ENCODE measurements at regions not wholly inside any gene's neighbourhood (a gene's known extent, or its start where the extent isn't known, plus 50 kb on each side); places are given as distances from the start of the nearest gene placed in this dataset.

DNA sequence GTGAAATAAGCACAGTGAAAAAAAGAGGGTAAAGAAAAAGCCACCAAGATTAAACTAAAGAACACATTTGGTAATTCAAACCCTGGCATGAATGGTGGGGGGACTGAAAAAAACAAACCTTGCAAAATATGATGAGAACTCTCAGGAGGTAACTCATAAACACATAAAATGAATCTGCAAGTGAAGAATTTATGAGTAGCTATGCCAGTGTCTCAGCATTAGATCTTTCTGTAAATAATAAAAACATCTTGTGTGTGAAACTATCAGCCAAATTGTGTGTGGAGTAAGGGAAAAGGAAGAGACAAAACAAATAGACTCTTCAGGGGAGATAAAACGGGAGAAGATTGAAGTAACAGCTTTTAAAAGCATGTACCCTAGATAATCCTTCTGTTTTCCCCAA, 129.6 kb upstream of the SPEF2 start:
- Mint-ChIP-seq H3K9me3 (no peaks in the 10 kb centered on the region), H3K4me3 (no peak overlapping the region), H3K27ac (no peak overlapping the region), H3K36me3 (ENCODE audit: low read depth) (no peaks in the 10 kb centered on the region), H3K4me1 (no peaks in the 10 kb centered on the region), H3K27me3 (peaks cover 24% of the 10 kb centered on the region)
- intact Hi-C loops (cut with micrococcal nuclease) = loop anchor here (5.0 kb wide), 1 partner anchor 439 kb away; no protein-coding TSS in a partner anchor
- DNase-seq = no peak

DNA sequence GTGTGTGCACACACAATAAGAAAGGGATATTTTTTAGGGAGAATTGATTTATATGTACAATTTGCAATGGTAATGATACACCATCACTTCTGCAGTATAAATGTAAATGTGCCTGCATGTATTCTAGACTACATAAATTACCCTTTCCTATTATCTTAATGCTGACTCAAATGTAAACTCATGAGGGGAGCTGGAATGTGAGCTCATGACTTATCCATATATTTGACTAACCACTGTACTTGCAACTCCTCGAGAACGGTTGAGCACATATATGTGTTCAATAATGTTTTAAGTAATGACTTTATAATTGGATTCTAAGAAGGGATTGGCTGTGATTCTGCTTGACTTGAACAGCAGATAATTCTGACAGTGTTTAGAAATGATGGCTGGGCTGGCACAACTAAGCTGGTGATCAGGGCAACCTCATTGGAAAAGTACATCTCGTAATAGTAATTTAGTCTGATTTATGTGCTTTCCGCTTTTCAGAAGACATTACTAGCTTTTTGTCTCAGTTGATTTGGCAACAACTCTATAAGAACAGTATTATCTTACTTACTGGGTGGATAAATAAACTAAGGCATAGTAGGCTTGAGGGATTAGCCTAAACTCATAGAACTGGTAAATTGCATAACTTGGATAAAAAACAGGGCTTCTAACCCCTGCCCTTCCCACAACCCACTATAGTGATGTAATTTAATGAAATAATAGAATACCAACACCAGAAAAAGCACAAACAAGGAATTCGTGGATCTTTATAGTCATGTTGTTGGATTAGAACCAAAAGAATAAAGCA, 130.2 kb upstream of the SPEF2 start:
- Mint-ChIP-seq H3K27me3 (peaks cover 22% of the 10 kb centered on the region), H3K4me1 (no peaks in the 10 kb centered on the region), H3K36me3 (ENCODE audit: low read depth) (no peaks in the 10 kb centered on the region), H3K9me3 (no peaks in the 10 kb centered on the region), H3K4me3 (no peak overlapping the region), H3K27ac (no peak overlapping the region)
- intact Hi-C loops (cut with micrococcal nuclease) = loop anchor here (5.0 kb wide), 1 partner anchor 440 kb away; no protein-coding TSS in a partner anchor
- no peak for DNase-seq

DNA sequence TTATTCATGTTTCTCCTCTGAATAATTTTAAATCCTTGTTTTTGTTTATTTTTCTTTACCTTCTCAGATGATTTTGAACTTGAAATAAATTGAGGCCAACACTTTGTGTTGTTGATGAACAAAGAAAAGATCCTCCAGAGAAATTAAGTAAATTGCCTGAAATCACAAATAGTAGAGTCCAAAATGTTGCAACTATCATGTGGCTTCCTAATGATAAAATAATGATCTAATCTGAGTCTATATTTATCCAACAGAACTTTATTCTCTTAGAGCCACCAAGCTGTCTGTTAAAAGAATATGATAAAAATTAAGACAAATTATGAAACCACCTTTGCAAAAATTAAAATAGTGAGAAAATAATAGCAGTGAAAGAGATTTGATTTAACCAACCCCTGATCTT, 132.2 kb upstream of the SPEF2 start:
- intact Hi-C loops (cut with micrococcal nuclease) = loop anchor here (5.0 kb wide), 1 partner anchor 442 kb away; no protein-coding TSS in a partner anchor
- DNase-seq = no peak
- Mint-ChIP-seq H3K9me3 (no peaks in the 10 kb centered on the region), H3K27me3 (peaks cover 13% of the 10 kb centered on the region), H3K4me1 (no peaks in the 10 kb centered on the region), H3K36me3 (ENCODE audit: low read depth) (no peaks in the 10 kb centered on the region), H3K4me3 (no peak overlapping the region), H3K27ac (no peak overlapping the region)

DNA sequence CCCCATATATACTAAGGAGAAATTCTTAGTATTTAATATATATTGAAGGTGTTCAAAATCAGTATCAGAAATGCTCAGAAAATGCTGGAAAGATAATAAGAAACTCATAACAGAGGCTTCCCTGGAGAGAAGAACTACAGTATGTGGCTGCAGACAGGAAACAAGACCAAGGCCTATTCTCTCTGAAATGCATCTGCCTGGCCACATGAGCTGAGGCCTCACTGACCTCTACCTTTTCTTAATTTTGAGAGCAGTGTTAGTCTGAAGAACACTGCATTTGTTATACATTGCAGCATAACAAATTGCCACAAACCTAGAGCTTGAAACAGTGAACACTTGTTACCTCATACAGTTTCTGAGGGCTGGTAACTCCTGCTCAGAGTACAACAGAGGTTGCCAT, 133.4 kb upstream of the SPEF2 start:
- DNase-seq = no peak
- Mint-ChIP-seq H3K4me3 (no peak overlapping the region), H3K4me1 (peaks cover 5% of the 10 kb centered on the region), H3K27ac (no peak overlapping the region), H3K36me3 (ENCODE audit: low read depth) (peaks cover 4% of the 10 kb centered on the region), H3K27me3 (peaks cover 9% of the 10 kb centered on the region), H3K9me3 (peaks cover 5% of the 10 kb centered on the region)
- intact Hi-C loops (cut with micrococcal nuclease) = no loop called here

DNA sequence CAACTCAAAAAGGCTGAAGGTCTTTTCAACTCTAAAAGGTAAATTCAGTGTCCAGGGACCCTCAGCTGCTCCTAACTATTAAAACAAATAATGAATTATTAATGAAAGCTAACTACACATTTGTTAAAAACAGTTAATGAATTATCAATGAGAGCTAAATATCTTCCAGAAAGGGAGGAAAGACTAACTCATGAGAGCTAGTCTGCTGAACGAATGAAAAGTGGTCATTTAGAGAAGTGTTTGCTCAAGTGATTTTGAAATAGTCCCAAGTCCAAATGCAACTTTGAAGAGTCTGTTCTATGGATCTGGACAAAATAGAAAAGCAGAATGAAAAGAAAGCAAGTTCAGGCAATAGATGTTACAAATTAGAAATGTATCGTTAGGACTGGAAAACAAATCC, 133.9 kb upstream of the SPEF2 start:
- no peak overlapping the region for H3K4me3 Mint-ChIP-seq
- intact Hi-C loops (cut with micrococcal nuclease) = no loop called here
- no peak for DNase-seq
- H3K36me3 Mint-ChIP-seq (ENCODE audit: low read depth) = peaks cover 7% of the 10 kb centered on the region
- peaks cover 9% of the 10 kb centered on the region for H3K4me1 Mint-ChIP-seq
- H3K9me3 Mint-ChIP-seq = peaks cover 9% of the 10 kb centered on the region
- peaks cover 9% of the 10 kb centered on the region for H3K27me3 Mint-ChIP-seq
- H3K27ac Mint-ChIP-seq = no peak overlapping the region

DNA sequence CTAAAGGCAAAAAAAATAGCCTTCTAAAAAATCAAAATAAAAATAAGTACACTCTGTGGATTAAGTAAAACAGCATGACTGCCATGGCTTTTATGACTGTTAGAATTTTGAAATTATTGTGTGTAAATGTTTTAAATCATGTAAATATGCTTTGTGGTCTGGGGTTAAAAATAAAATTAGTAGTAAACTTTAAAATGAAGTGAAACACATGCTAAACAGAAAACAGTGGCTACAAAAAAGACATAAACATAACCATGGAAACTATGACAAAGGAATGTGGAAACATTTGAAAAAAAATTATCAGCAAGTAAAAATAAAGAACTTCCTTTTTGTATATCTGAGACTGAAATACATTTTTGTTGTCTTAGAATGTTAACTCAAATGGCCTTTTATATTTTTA, 134.5 kb upstream of the SPEF2 start:
- DNase-seq = no peak
- Mint-ChIP-seq H3K4me1 (peaks cover 9% of the 10 kb centered on the region), H3K4me3 (no peak overlapping the region), H3K9me3 (peaks cover 9% of the 10 kb centered on the region), H3K27me3 (peaks cover 9% of the 10 kb centered on the region), H3K27ac (no peak overlapping the region), H3K36me3 (ENCODE audit: low read depth) (peaks cover 9% of the 10 kb centered on the region)
- intact Hi-C loops (cut with micrococcal nuclease) = no loop called here

DNA sequence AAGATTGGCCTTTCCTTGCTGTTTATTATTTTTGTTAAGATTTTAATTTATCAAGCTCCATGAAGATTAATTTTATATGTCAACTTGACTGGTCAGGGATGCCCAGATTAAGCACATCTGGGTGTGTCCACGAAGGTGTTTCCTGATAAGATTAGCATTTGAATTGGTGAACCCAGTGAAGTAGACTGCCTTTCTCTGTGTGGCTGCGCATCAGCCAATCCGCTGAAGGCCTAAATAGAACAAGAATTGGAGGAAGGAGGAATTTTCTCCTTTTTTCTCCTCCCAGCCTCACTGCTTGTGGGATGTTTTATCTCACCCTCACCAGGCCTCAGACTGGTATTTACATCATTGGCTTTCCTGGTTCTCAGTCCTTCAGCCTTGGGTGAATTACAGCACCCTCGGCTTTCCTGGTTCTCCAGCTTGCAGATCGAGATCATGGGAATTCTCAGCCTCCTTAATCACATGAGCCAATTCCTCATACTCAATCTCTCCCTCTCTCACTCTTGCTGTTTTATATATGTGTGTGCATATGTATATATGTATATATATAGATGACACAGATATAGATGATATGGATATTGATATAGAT, 135.4 kb upstream of the SPEF2 start:
- peaks cover 9% of the 10 kb centered on the region for H3K4me1 Mint-ChIP-seq
- H3K9me3 Mint-ChIP-seq = peaks cover 9% of the 10 kb centered on the region
- peaks cover 9% of the 10 kb centered on the region for H3K36me3 Mint-ChIP-seq (ENCODE audit: low read depth)
- no peak overlapping the region for H3K4me3 Mint-ChIP-seq
- peaks cover 4% of the 10 kb centered on the region for H3K27me3 Mint-ChIP-seq
- intact Hi-C loops (cut with micrococcal nuclease) = no loop called here
- DNase-seq = no peak
- no peak overlapping the region for H3K27ac Mint-ChIP-seq

DNA sequence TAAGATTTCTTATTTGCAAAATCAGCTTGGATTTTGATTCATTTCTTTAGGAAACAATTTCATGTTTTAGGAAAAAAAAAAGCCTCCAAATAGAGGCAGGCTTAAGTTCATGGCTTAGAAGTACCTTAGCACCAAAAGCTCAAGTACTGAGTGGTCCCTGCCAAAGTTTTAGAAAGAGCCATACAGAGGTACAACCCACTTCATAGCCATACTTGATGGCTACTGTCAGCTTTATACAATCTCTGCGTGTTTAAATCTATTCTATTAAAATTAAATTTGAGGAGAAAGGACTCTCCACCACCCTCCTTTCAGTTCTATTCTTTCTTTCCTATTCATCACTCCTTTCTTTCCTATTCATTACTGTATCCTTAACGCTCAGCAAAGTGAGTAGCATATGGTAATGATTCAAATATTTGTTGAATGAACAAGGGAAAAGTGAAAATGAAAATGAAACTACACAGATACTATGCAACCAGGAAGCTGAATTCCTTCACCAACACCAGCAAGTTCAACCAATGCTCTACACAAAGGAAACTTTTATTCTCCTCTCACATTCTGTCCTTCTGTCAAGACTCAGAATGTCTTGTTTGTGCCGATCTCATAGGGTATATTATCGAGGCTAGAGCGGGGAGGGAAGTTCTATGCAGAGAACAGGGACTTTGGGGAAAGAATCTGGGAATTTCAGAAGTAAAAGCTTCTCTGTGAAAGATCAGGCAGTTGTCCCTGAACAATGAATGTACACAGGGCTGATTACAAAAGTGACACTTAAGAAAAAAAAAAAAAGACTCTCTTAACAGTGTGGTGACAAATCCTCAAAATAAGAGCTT, 138.6 kb upstream of the SPEF2 start:
- Mint-ChIP-seq H3K36me3 (ENCODE audit: low read depth) (peaks cover 9% of the 10 kb centered on the region), H3K9me3 (peaks cover 9% of the 10 kb centered on the region), H3K27me3 (no peaks in the 10 kb centered on the region), H3K4me3 (peak overlapping the region; percentile 75), H3K4me1 (peaks cover 9% of the 10 kb centered on the region), H3K27ac (peak overlapping the region; percentile 81)
- intact Hi-C loops (cut with micrococcal nuclease) = no loop called here
- peak; percentile 68 for DNase-seq

DNA sequence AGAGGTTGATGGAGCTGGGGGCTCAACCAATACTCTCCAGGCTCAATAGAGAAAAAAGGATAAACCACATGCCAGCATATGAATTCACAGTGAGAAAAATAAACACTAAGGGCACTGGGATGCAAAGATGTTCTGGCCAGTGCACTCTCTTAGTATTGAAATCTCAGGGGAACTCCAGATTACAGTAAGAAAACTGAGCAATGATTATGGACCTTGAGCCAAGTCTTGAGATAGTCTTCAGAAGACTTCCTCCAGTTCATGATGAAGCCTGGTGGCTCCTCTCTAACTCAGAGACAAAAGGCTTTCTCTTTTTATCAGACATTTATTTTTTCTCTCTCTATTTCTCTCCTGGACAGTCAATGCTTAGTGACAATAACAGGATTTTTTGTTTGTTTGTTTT, 139.8 kb upstream of the SPEF2 start:
- H3K27ac Mint-ChIP-seq = no peak overlapping the region
- H3K4me1 Mint-ChIP-seq = peaks cover 9% of the 10 kb centered on the region
- H3K36me3 Mint-ChIP-seq (ENCODE audit: low read depth) = peaks cover 9% of the 10 kb centered on the region
- H3K27me3 Mint-ChIP-seq = no peaks in the 10 kb centered on the region
- intact Hi-C loops (cut with micrococcal nuclease) = no loop called here
- no peak for DNase-seq
- H3K9me3 Mint-ChIP-seq = peaks cover 9% of the 10 kb centered on the region
- no peak overlapping the region for H3K4me3 Mint-ChIP-seq

DNA sequence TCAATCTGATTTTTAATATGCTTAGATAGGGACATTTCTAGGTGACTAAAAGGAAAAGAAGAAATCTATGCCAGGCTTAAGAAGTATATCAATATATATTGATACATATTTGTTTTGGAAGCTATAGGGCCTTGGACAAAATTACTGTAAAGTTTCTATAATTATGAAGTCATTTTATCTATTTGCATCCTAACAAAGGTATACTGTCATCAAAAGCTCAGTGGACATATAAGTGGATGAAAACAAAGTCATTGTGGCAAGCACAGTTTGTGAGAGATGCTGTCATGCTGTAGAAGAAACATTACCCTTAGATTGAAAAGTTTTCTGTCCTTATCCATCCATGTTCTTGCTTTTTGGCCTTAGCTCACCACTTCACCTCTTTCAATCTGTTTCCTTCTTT, 140.3 kb upstream of the SPEF2 start:
- H3K27ac Mint-ChIP-seq = no peak overlapping the region
- H3K9me3 Mint-ChIP-seq = peaks cover 9% of the 10 kb centered on the region
- H3K27me3 Mint-ChIP-seq = no peaks in the 10 kb centered on the region
- intact Hi-C loops (cut with micrococcal nuclease) = no loop called here
- no peak for DNase-seq
- H3K4me3 Mint-ChIP-seq = no peak overlapping the region
- peaks cover 9% of the 10 kb centered on the region for H3K4me1 Mint-ChIP-seq
- peaks cover 9% of the 10 kb centered on the region for H3K36me3 Mint-ChIP-seq (ENCODE audit: low read depth)

DNA sequence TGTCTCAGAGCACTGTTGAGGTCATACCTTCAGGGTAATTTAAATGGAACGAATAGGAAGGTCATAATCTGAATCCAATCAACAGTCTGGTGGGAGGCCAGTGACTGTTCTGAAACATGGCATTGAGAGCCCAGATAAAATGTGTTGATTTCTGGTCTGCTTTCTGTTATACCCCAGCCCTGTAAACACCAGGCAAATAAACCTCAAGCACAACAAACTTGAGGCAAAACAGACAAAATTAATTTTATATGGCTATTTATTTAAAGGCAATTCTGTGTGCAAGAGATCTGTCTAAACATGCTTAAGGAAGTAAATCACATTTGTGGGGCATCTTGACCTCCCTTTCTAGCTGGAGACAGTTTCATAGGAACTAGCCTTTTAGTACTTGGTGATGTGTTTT, 140.9 kb upstream of the SPEF2 start:
- Mint-ChIP-seq H3K9me3 (peaks cover 9% of the 10 kb centered on the region), H3K27ac (no peak overlapping the region), H3K36me3 (ENCODE audit: low read depth) (peaks cover 9% of the 10 kb centered on the region), H3K27me3 (peaks cover 3% of the 10 kb centered on the region), H3K4me3 (no peak overlapping the region), H3K4me1 (peaks cover 9% of the 10 kb centered on the region)
- DNase-seq = no peak
- intact Hi-C loops (cut with micrococcal nuclease) = no loop called here

DNA sequence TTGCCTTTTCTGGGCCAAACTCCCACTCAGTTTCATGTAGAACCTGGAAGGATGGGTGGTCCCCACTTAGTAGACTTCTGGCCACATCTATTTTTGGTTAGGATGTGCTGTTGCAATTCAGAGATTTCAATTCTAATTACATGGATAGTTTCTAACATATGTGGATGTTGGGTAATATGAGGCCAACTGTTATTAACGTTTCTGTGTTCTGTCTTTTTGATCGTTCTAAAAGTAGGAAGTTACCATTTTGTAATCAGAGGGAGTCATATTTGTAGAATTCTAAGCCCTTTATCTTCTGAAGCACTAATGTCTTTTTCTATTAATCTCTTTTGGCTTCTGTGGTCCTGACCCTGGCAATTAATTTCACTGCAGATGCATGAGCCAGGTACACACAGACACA, 141.6 kb upstream of the SPEF2 start:
- DNase-seq = no peak
- Mint-ChIP-seq H3K9me3 (peaks cover 9% of the 10 kb centered on the region), H3K27ac (no peak overlapping the region), H3K36me3 (ENCODE audit: low read depth) (peaks cover 9% of the 10 kb centered on the region), H3K27me3 (peaks cover 4% of the 10 kb centered on the region), H3K4me1 (peaks cover 9% of the 10 kb centered on the region), H3K4me3 (no peak overlapping the region)
- intact Hi-C loops (cut with micrococcal nuclease) = no loop called here

DNA sequence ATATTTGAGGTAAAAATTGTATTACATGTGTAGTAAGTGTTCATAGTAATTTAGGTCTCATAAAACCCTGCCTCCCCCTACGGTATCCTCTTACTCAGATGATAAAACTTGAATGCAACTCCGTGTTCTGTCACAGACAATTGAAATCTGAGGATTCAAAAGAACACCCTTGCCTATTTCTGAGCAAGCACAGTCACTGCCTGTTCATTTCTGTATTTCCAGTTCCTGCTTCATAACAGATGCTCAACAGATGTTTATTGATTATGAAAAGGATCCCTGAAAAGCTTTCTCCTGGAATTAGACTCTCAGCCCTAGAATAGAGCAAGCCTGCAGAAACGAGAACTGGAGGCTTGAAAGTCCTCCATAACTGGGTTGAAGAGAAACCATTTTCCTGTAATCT, 144.1 kb upstream of the SPEF2 start:
- no peak for DNase-seq
- Mint-ChIP-seq H3K27ac (no peak overlapping the region), H3K9me3 (no peaks in the 10 kb centered on the region), H3K4me1 (no peaks in the 10 kb centered on the region), H3K36me3 (ENCODE audit: low read depth) (peaks cover 2% of the 10 kb centered on the region), H3K27me3 (peaks cover 5% of the 10 kb centered on the region), H3K4me3 (no peak overlapping the region)
- intact Hi-C loops (cut with micrococcal nuclease) = no loop called here

DNA sequence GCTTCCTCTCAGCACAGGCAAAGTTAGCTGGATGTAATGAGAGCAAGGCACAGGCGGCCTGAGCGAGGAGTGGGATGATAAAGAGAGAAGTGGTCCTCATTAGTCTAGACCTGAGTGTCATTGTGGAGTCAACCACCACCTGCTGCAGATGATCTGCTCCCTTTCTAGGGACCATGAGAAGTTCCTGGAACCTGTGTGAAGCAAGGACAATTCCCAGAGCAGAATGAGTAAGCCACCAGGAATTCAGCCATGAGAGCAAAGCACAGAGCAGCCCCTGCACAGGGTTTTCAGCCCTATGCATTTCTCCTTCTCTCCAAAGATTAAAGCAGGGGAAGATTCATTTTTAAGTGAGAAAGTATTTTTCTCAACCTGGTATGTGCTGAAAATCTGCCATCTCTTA, 146.8 kb upstream of the SPEF2 start:
- no peak for DNase-seq
- no peaks in the 10 kb centered on the region for H3K4me1 Mint-ChIP-seq
- H3K9me3 Mint-ChIP-seq = no peaks in the 10 kb centered on the region
- intact Hi-C loops (cut with micrococcal nuclease) = no loop called here
- no peaks in the 10 kb centered on the region for H3K36me3 Mint-ChIP-seq (ENCODE audit: low read depth)
- H3K27me3 Mint-ChIP-seq = peaks cover 5% of the 10 kb centered on the region
- H3K4me3 Mint-ChIP-seq = no peak overlapping the region
- no peak overlapping the region for H3K27ac Mint-ChIP-seq
